GM06990 (cell line): ENCODE measurements at regions not wholly inside any gene's neighbourhood (a gene's known extent, or its start where the extent isn't known, plus 50 kb on each side); places are given as distances from the start of the nearest gene placed in this dataset.
A peak's percentile ranks its signal among the peaks of the same experiment; 100 is the strongest.

ENCODE experiments used
- DNase-seq: peaks from one replicate; pipeline ENCODE4 v3.0.0-alpha.2; 2011; ENCODE audit not compliant: insufficient read length; ENCODE audit errors: extremely low read depth
- H3K27me3 ChIP-seq: replicated peaks from 2 replicates; pipeline ENCODE4 v1.6.0; 2011; ENCODE audit warnings: low read length; ENCODE audit not compliant: control insufficient read depth, insufficient read depth
- H3K36me3 ChIP-seq: 2 replicates; pipeline ENCODE4 v1.5.1; 2011; ENCODE audit warnings: low read length; ENCODE audit not compliant: control insufficient read depth, insufficient read depth
- H3K4me3 ChIP-seq: replicated peaks from 2 replicates; pipeline ENCODE4 v1.5.1; 2011; ENCODE audit warnings: low read depth, mild to moderate bottlenecking, control low read depth, low read length
- TF ChIP-seq, protein P1 (sequence below): IDR thresholded peaks from 2 replicates; pipeline ENCODE4 v1.5.1; 2011; ENCODE audit warnings: low read length, control low read depth, mild to moderate bottlenecking, inconsistent platforms; ENCODE audit not compliant: insufficient read depth, poor library complexity, severe bottlenecking

DNA sequence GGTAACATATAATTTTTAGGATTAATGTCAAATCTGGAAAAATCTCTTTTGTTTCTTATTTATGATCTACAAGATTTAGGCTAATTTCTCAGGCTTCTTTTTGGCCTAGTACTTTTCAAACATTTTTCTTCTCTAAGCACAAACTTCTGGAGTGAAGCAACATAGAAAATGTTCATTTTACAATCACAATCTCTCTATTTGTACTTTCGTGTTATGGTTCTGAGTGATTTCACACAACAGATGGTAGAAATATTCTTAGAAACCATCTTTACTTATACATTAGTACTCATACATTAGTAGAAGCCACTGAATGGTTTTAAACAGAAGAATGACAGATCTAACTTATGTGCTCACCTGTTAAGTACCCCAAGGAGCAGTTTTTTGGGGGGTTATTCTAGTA lies 106.3 kb upstream of the ANO3 start:
- no peaks in the 10 kb centered on the region for H3K36me3 ChIP-seq
- TF ChIP-seq, protein P1, sequence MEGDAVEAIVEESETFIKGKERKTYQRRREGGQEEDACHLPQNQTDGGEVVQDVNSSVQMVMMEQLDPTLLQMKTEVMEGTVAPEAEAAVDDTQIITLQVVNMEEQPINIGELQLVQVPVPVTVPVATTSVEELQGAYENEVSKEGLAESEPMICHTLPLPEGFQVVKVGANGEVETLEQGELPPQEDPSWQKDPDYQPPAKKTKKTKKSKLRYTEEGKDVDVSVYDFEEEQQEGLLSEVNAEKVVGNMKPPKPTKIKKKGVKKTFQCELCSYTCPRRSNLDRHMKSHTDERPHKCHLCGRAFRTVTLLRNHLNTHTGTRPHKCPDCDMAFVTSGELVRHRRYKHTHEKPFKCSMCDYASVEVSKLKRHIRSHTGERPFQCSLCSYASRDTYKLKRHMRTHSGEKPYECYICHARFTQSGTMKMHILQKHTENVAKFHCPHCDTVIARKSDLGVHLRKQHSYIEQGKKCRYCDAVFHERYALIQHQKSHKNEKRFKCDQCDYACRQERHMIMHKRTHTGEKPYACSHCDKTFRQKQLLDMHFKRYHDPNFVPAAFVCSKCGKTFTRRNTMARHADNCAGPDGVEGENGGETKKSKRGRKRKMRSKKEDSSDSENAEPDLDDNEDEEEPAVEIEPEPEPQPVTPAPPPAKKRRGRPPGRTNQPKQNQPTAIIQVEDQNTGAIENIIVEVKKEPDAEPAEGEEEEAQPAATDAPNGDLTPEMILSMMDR: no peak
- no peaks in the 10 kb centered on the region for H3K27me3 ChIP-seq
- no peak for DNase-seq
- H3K4me3 ChIP-seq: no peak overlapping the region

DNA sequence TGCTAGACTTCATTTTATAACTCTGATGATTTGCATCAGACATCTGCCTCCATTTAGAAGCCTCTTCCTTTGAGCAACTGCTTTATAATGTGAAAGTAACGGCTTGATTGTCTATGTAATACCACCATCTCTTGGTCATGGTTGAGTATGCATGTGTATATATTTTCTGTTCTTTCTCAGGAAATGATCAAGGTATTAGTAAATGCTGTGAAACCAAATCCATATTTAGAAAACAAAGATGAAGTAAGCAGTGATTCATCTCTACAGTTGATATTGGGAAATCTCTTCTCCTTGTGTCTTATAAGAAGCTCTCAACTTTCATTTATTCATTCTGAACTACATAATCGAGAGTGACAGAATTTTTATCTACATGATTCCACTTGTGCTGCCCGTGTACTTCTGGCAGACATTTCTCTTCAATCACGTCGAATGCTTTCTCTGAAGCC lies 104.6 kb upstream of the ANO3 start:
- no peak overlapping the region for H3K4me3 ChIP-seq
- H3K36me3 ChIP-seq: no peaks in the 10 kb centered on the region
- TF ChIP-seq, protein P1: peak; percentile 40
- DNase-seq: no peak
- no peaks in the 10 kb centered on the region for H3K27me3 ChIP-seq

DNA sequence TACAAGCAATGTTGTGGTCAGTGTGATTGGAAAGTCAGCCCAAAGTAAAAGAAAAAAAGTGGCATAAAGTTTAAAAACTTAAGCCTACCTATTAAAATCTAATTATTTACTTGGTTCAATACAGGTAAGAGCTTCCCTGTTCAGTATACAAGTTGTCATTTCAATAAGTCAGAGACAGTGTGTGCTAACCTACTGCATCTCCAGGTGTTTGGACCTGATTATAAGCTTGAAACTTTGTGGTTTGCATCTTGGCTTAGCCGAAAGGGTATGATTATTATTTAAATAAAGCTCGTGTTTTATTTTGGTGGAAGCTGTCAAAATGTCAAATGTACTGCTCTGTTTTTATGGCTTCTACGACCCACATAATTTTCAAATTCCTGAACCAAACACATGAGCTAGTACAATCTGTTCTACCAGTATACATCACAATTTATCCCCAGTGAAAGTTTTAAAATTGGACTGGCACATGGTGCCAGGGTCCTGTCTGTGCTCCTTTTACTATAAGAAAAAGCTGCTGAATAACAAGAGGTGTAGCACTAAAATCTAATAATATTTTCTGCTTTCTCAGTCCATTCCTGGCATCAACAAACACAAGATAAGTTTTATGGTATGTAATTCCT lies 103.9 kb upstream of the ANO3 start:
- Histone ChIP-seq H3K27me3 (no peaks in the 10 kb centered on the region), H3K36me3 (no peaks in the 10 kb centered on the region), H3K4me3 (no peak overlapping the region)
- no peak for DNase-seq
- TF ChIP-seq, protein P1: no peak

DNA sequence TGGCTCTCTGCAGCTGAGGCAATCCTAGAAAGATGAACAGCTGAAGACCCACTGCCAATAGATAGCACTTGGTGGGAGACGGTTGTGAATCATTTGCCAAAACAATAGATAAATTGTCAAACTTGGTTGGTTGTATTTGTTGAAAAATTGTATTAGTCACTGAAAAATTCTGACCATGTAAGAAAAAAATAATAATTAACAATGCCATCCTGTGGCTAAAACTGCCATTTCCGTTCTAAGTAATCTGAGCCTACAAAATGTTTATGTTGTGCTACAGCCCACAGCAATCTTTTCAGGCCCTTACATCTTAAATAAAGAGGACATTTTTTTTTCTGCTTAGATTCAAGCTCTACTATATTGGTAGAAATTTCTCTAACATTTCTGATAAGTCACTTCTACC lies 103.2 kb upstream of the ANO3 start:
- Histone ChIP-seq H3K4me3 (no peak overlapping the region), H3K27me3 (no peaks in the 10 kb centered on the region), H3K36me3 (no peaks in the 10 kb centered on the region)
- TF ChIP-seq, protein P1: no peak
- DNase-seq: no peak

DNA sequence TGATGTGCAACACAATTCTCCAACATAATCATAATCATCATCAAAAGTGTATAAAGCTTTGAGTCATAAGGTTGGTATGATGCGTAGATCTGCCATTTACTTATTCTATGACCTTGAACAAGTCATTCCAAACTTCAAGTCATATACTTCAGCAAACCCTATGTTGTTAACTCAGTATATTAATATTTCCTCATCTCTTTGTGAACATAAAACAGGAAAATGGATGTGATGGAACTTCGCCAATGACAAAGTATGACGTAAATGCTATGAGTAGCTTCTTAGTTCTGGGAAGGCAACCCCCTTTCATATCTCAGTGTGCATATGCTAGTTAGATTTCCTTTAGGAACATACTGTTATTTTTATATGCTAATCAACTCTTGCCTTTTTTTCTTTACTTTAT lies 102.7 kb upstream of the ANO3 start:
- no peak for DNase-seq
- Histone ChIP-seq H3K36me3 (no peaks in the 10 kb centered on the region), H3K27me3 (no peaks in the 10 kb centered on the region), H3K4me3 (no peak overlapping the region)
- TF ChIP-seq, protein P1: no peak

DNA sequence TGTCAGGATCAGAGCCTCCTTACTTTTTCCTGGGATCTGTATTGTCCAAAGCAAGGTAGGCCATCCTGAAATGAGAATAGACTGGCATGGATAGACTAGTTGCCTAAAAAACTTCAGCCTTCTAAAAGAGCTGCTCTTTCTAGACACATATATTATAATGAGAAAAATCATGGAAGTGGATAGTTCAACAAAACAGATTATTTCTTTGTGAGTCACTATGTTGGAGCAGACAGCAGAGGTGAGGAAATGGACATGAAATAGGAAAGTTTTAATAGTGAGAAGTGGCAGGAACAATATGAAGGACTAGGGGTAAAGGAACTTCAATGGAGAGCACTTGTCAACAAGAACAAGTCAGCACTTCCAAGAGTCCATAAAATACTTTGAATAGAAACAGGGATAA lies 101.9 kb upstream of the ANO3 start:
- DNase-seq: no peak
- no peak overlapping the region for H3K4me3 ChIP-seq
- H3K27me3 ChIP-seq: no peaks in the 10 kb centered on the region
- TF ChIP-seq, protein P1: no peak
- no peaks in the 10 kb centered on the region for H3K36me3 ChIP-seq
